Prostate gland (tissue), 2 donors: ENCODE measurements at regions not wholly inside any gene's neighbourhood (a gene's known extent, or its start where the extent isn't known, plus 50 kb on each side); places are given as distances from the start of the nearest gene placed in this dataset.
"Not testable (repeated sequence)": the region's sequence is repeated elsewhere in the genome, so short reads cannot be mapped to it uniquely, and the experiment has no call there.

ENCODE experiments used
- DNase-seq: peaks from one replicate; pipeline ENCODE4 v3.0.0-alpha.2; 2019; ENCODE audit warnings: low spot score
- H3K27ac ChIP-seq, 2 donors: fragments of 200-600 bp; sonication (generic); 2 replicates each; pipeline ENCODE4 v1.5.1; 2017 to 2019
- H3K27me3 ChIP-seq: fragments of 200-600 bp; sonication (generic); replicated peaks from 2 replicates; pipeline ENCODE4 v1.5.1; 2019; ENCODE audit not compliant: insufficient read depth
- H3K36me3 ChIP-seq, 2 donors: fragments of 200-600 bp; sonication (generic); 1 replicate in 1 of 2; 2 replicates in 1 of 2; pipeline versions ENCODE4 v1.5.1 to v1.8.1; 2017 to 2019
- H3K4me1 ChIP-seq: fragments of 200-600 bp; sonication (generic); replicated peaks from 2 replicates; pipeline ENCODE4 v1.5.1; 2019
- H3K4me3 ChIP-seq, 2 donors: fragments of 200-600 bp; sonication (generic); 2 replicates each; pipeline ENCODE4 v1.5.1; 2017 to 2019
- H3K9me3 ChIP-seq: fragments of 200-600 bp; sonication (generic); 2 replicates; pipeline ENCODE4 v1.5.1; 2017
- CTCF ChIP-seq, 4 experiments: fragments of 200-600 bp in 2 of 4; fragments of 450-650 bp in 2 of 4; sonication (generic) in 2 of 4; IDR thresholded peaks; 1 replicate in 3 of 4; 2 replicates in 1 of 4; pipeline ENCODE4 v1.5.1; 2016 to 2019; ENCODE audit warnings: antibody characterized with exemption in 4 of 4, mild to moderate bottlenecking in 2 of 4, moderate library complexity in 2 of 4
- POLR2A ChIP-seq: fragments of 450-650 bp; IDR thresholded peaks from one replicate; pipeline ENCODE4 v1.6.1; 2016; ENCODE audit warnings: antibody characterized with exemption, mild to moderate bottlenecking
- POLR2AphosphoS5 ChIP-seq: sonication (generic); formaldehyde crosslinking; IDR thresholded peaks from one replicate; pipeline ENCODE4 v1.6.1; 2017; ENCODE audit warnings: antibody characterized with exemption
- WGBS: methylation state at CpG from one replicate; pipeline ENCODE4 v1.1.5; 2018; 5-methylcytosine and 5-hydroxymethylcytosine counted together
- intact Hi-C: fragments of 100-400 bp; cut with DNase I; formaldehyde crosslinking; loops from one replicate; pipeline ENCODE4 v1.14.2; 2022

GRCh38 chr15:22222596-22222995, 142.3 kb downstream of the OR4M2 start:
- intact Hi-C loops, H3K27ac ChIP-seq, H3K9me3 ChIP-seq, DNase-seq, H3K4me1 ChIP-seq, H3K36me3 ChIP-seq, H3K4me3 ChIP-seq, H3K27me3 ChIP-seq: not testable (repeated sequence)
- 85% methylated on average over 10 of the region's 10 CpGs for WGBS

GRCh38 chr15:22224241-22224671, 143.9 kb downstream of the OR4M2 start:
- TF ChIP-seq CTCF (IDR thresholded peaks at IDR 0.05), result no peak
- TF ChIP-seq POLR2A, result no peak
- 82% methylated on average over 9 of the region's 9 CpGs for WGBS
- no peaks in the 10 kb centered on the region for H3K27me3 ChIP-seq
- no peak for DNase-seq
- no peak overlapping the region for H3K4me3 ChIP-seq
- H3K36me3 ChIP-seq, result no peaks in the 10 kb centered on the region
- no peaks in the 10 kb centered on the region for H3K9me3 ChIP-seq
- intact Hi-C loops, result no loop called here
- H3K27ac ChIP-seq, result no peak overlapping the region
- H3K4me1 ChIP-seq, result no peaks in the 10 kb centered on the region

- H3K27me3 ChIP-seq, H3K36me3 ChIP-seq, H3K4me1 ChIP-seq, H3K27ac ChIP-seq, H3K4me3 ChIP-seq, intact Hi-C loops, DNase-seq, H3K9me3 ChIP-seq: not testable (repeated sequence)
- WGBS, result 93% methylated on average over 7 of the region's 7 CpGs
Observed at GRCh38 chr15:22224961-22225360, 144.6 kb downstream of the OR4M2 start.

- Histone ChIP-seq H3K27ac (no peak overlapping the region), H3K4me1 (no peaks in the 10 kb centered on the region), H3K36me3 (no peaks in the 10 kb centered on the region), H3K4me3 (no peak overlapping the region), H3K27me3 (no peaks in the 10 kb centered on the region), H3K9me3 (no peaks in the 10 kb centered on the region)
- 73% methylated on average over 12 of the region's 12 CpGs for WGBS
- TF ChIP-seq POLR2A (no peak), POLR2AphosphoS5 (no peak)
- intact Hi-C loops, result no loop called here
- DNase-seq, result no peak
Observed at GRCh38 chr15:22226034-22226790, 145.9 kb downstream of the OR4M2 start.

- no peaks in the 10 kb centered on the region for H3K27me3 ChIP-seq
- no peak overlapping the region for H3K4me3 ChIP-seq
- H3K27ac ChIP-seq, result no peak overlapping the region
- 88% methylated on average over 7 of the region's 7 CpGs for WGBS
- DNase-seq, result no peak
- no peak for TF ChIP-seq POLR2A
- no peak for TF ChIP-seq CTCF (IDR thresholded peaks at IDR 0.05)
- H3K36me3 ChIP-seq, result no peaks in the 10 kb centered on the region
- no peaks in the 10 kb centered on the region for H3K4me1 ChIP-seq
- H3K9me3 ChIP-seq, result no peaks in the 10 kb centered on the region
- intact Hi-C loops, result no loop called here
Observed at GRCh38 chr15:22227411-22228100, 147.2 kb downstream of the OR4M2 start.

GRCh38 chr15:22228101-22228762, 147.9 kb downstream of the OR4M2 start:
- intact Hi-C loops, result no loop called here
- no peaks in the 10 kb centered on the region for H3K27me3 ChIP-seq
- no peak overlapping the region for H3K27ac ChIP-seq
- WGBS, result 76% methylated on average over 9 of the region's 9 CpGs
- no peaks in the 10 kb centered on the region for H3K9me3 ChIP-seq
- H3K36me3 ChIP-seq, result no peaks in the 10 kb centered on the region
- H3K4me3 ChIP-seq, result no peak overlapping the region
- H3K4me1 ChIP-seq, result no peaks in the 10 kb centered on the region
- TF ChIP-seq POLR2AphosphoS5 (no peak), POLR2A (no peak), CTCF (IDR thresholded peaks at IDR 0.05) (no peak)
- DNase-seq, result no peak
